ENCODE measurements at regions not wholly inside any gene's neighbourhood (a gene's known extent, or its start where the extent isn't known, plus 50 kb on each side); places are given as distances from the start of the nearest gene placed in this dataset.

- DNase-seq, result no peak
These were observed 167.1 kb upstream of the SIX2 start for GRCh38 chr2:45176390-45176789.

GRCh38 chr2:45173513-45173912 lies 164.3 kb upstream of the SIX2 start:
- DNase-seq, result no peak

- no peak for DNase-seq
These were observed 163.6 kb upstream of the SIX2 start for GRCh38 chr2:45172760-45173392.

- peak; percentile 25 for DNase-seq
These were observed 162.9 kb upstream of the SIX2 start for GRCh38 chr2:45172142-45172541.

GRCh38 chr2:45171136-45171501 lies 161.9 kb upstream of the SIX2 start:
- peak; percentile 75 for DNase-seq

- peak; percentile 59 for DNase-seq
These were observed 161.2 kb upstream of the SIX2 start for GRCh38 chr2:45170191-45171135.

GRCh38 chr2:45169339-45170190 lies 160.3 kb upstream of the SIX2 start:
- peak; percentile 59 for DNase-seq

- DNase-seq, result peak; percentile 56
These were observed 159.6 kb upstream of the SIX2 start for GRCh38 chr2:45168711-45169338.

- no peak for DNase-seq
These were observed 158.8 kb upstream of the SIX2 start for GRCh38 chr2:45167920-45168629.

GRCh38 chr2:45166229-45166890 lies 157.1 kb upstream of the SIX2 start:
- no peak for DNase-seq

GRCh38 chr2:45162711-45163110 lies 153.5 kb upstream of the SIX2 start:
- no peak for DNase-seq

- DNase-seq, result peak; percentile 35
These were observed 147.4 kb upstream of the SIX2 start for GRCh38 chr2:45156605-45157004.

GRCh38 chr2:45154606-45155155 lies 145.4 kb upstream of the SIX2 start:
- DNase-seq, result no peak

- no peak for DNase-seq
These were observed 144.9 kb upstream of the SIX2 start for GRCh38 chr2:45154144-45154543.

GRCh38 chr2:45153121-45153520 lies 143.9 kb upstream of the SIX2 start:
- DNase-seq, result peak; percentile 66

GRCh38 chr2:45152691-45153090 lies 143.4 kb upstream of the SIX2 start:
- DNase-seq, result no peak

- DNase-seq, result no peak
These were observed 136.0 kb upstream of the SIX2 start for GRCh38 chr2:45145073-45145899.

GRCh38 chr2:45141883-45142866 lies 132.9 kb upstream of the SIX2 start:
- DNase-seq, result no peak

Data from tongue (tissue), 1 donor.